GM08714 (cell line): ENCODE measurements at regions not wholly inside any gene's neighbourhood (a gene's known extent, or its start where the extent isn't known, plus 50 kb on each side); places are given as distances from the start of the nearest gene placed in this dataset.
"Not testable (repeated sequence)": the region's sequence is repeated elsewhere in the genome, so short reads cannot be mapped to it uniquely, and the experiment has no call there.

ENCODE experiments used
- H3K4me3 ChIP-seq: fragments of 200-500 bp; sonication (Bioruptor generic); 2 replicates; pipeline ENCODE4 v1.5.1; 2014; ENCODE audit warnings: mild to moderate bottlenecking, low read length, inconsistent platforms
- ZNF274 ChIP-seq: IDR thresholded peaks from 2 replicates; pipeline ENCODE4 v1.6.1; 2012; ENCODE audit warnings: mild to moderate bottlenecking, low read depth, low read length

- H3K4me3 ChIP-seq: no peak overlapping the region
- TF ChIP-seq ZNF274: no peak
Measured at GRCh38 chr13:78054157-78054556, 135.5 kb upstream of the EDNRB start.

- no peak overlapping the region for H3K4me3 ChIP-seq
- TF ChIP-seq ZNF274: no peak
Measured at GRCh38 chr13:78047151-78047550, 128.5 kb upstream of the EDNRB start.

- no peak for TF ChIP-seq ZNF274
- H3K4me3 ChIP-seq: no peak overlapping the region
Measured at GRCh38 chr13:78046331-78046730, 127.7 kb upstream of the EDNRB start.

GRCh38 chr13:78045916-78046315, 127.3 kb upstream of the EDNRB start:
- no peak for TF ChIP-seq ZNF274

GRCh38 chr13:78041366-78041765, 122.7 kb upstream of the EDNRB start:
- not testable (repeated sequence) for H3K4me3 ChIP-seq

More at GRCh38 chr13:78045916-78046315, 127.3 kb upstream of the EDNRB start:
- no peak overlapping the region for H3K4me3 ChIP-seq

GRCh38 chr13:78040205-78040830, 121.7 kb upstream of the EDNRB start:
- no peak for TF ChIP-seq ZNF274

GRCh38 chr13:78036841-78037240, 118.2 kb upstream of the EDNRB start:
- TF ChIP-seq ZNF274: no peak
- H3K4me3 ChIP-seq: no peak overlapping the region

More at GRCh38 chr13:78040205-78040830, 121.7 kb upstream of the EDNRB start:
- H3K4me3 ChIP-seq: no peak overlapping the region

- no peak overlapping the region for H3K4me3 ChIP-seq
- TF ChIP-seq ZNF274: no peak
Measured at GRCh38 chr13:78035500-78035899, 116.9 kb upstream of the EDNRB start.

- TF ChIP-seq ZNF274: no peak
- H3K4me3 ChIP-seq: no peak overlapping the region
Measured at GRCh38 chr13:78033509-78033908, 114.9 kb upstream of the EDNRB start.

GRCh38 chr13:78032132-78032531, 113.5 kb upstream of the EDNRB start:
- no peak for TF ChIP-seq ZNF274
- H3K4me3 ChIP-seq: no peak overlapping the region

GRCh38 chr13:78030341-78030896, 111.8 kb upstream of the EDNRB start:
- TF ChIP-seq ZNF274: no peak
- H3K4me3 ChIP-seq: no peak overlapping the region

- no peak for TF ChIP-seq ZNF274
- no peak overlapping the region for H3K4me3 ChIP-seq
Measured at GRCh38 chr13:78029901-78030300, 111.3 kb upstream of the EDNRB start.

GRCh38 chr13:78028960-78029359, 110.3 kb upstream of the EDNRB start:
- TF ChIP-seq ZNF274: no peak
- no peak overlapping the region for H3K4me3 ChIP-seq

GRCh38 chr13:78024996-78025395, 106.4 kb upstream of the EDNRB start:
- no peak for TF ChIP-seq ZNF274
- H3K4me3 ChIP-seq: no peak overlapping the region

- no peak for TF ChIP-seq ZNF274
- no peak overlapping the region for H3K4me3 ChIP-seq
Measured at GRCh38 chr13:78022164-78022877, 103.7 kb upstream of the EDNRB start.
